ENCODE measurements at regions not wholly inside any gene's neighbourhood (a gene's known extent, or its start where the extent isn't known, plus 50 kb on each side); places are given as distances from the start of the nearest gene placed in this dataset.

- TF ChIP-seq EZH2 (IDR thresholded peaks at IDR 0.05; ENCODE audit: borderline replicate concordance, low read depth, low read length, poor library complexity, severe bottlenecking) (no peak), CTCF (conservative IDR thresholded peaks at IDR 0.05; ENCODE audit: low read depth, low read length) (no peak)
Measured at GRCh38 chr3:194830401-194830800, 144.7 kb downstream of the FAM43A start.
